Dermis microvascular lymphatic vessel endothelial cell (primary cell): ENCODE measurements at regions not wholly inside any gene's neighbourhood (a gene's known extent, or its start where the extent isn't known, plus 50 kb on each side); places are given as distances from the start of the nearest gene placed in this dataset.
A peak's percentile ranks its signal among the peaks of the same experiment; 100 is the strongest.
"Not testable (repeated sequence)": the region's sequence is repeated elsewhere in the genome, so short reads cannot be mapped to it uniquely, and the experiment has no call there.

Experiments used
- DNase-seq, 2 donors: peaks; one replicate each; pipeline versions ENCODE4 v3.0.0 to v3.0.0-alpha.2; 2010; ENCODE audit warnings: low read depth in 2 of 2

- not testable (repeated sequence) for DNase-seq
Observed at GRCh38 chr9:105022545-105022944, 94.6 kb upstream of the ABCA1 start.

- DNase-seq, result no peak
Observed at GRCh38 chr9:105023788-105024187, 95.8 kb upstream of the ABCA1 start.

- DNase-seq, result no peak
Observed at GRCh38 chr9:105024529-105024928, 96.6 kb upstream of the ABCA1 start.

GRCh38 chr9:105026451-105026850, 98.5 kb upstream of the ABCA1 start:
- DNase-seq, result no peak

- DNase-seq, result no peak
Observed at GRCh38 chr9:105027084-105027483, 99.1 kb upstream of the ABCA1 start.

GRCh38 chr9:105030285-105030684, 102.3 kb upstream of the ABCA1 start:
- no peak for DNase-seq

GRCh38 chr9:105037139-105037538, 109.2 kb upstream of the ABCA1 start:
- no peak for DNase-seq

GRCh38 chr9:105038051-105038450, 110.1 kb upstream of the ABCA1 start:
- no peak for DNase-seq

GRCh38 chr9:105039175-105039799, 111.3 kb upstream of the ABCA1 start:
- no peak for DNase-seq

GRCh38 chr9:105043370-105043936, 115.5 kb upstream of the ABCA1 start:
- no peak for DNase-seq

GRCh38 chr9:105044518-105044917, 116.6 kb upstream of the ABCA1 start:
- no peak for DNase-seq

GRCh38 chr9:105046907-105047741, 119.2 kb upstream of the ABCA1 start:
- no peak for DNase-seq

GRCh38 chr9:105047742-105048041, 119.7 kb upstream of the ABCA1 start:
- DNase-seq, result no peak

GRCh38 chr9:105048331-105048730, 120.4 kb upstream of the ABCA1 start:
- DNase-seq, result no peak

GRCh38 chr9:105050296-105050695, 122.3 kb upstream of the ABCA1 start:
- no peak for DNase-seq

- DNase-seq, result no peak
Observed at GRCh38 chr9:105051897-105052296, 123.9 kb upstream of the ABCA1 start.

- no peak for DNase-seq
Observed at GRCh38 chr9:105052346-105052745, 124.4 kb upstream of the ABCA1 start.

GRCh38 chr9:105053209-105053652, 125.3 kb upstream of the ABCA1 start:
- DNase-seq, result no peak

GRCh38 chr9:105054491-105054890, 126.5 kb upstream of the ABCA1 start:
- no peak for DNase-seq

GRCh38 chr9:105055917-105056316, 128.0 kb upstream of the ABCA1 start:
- peak in 1 of 2 donors; percentile 21 for DNase-seq

GRCh38 chr9:105057551-105057950, 129.6 kb upstream of the ABCA1 start:
- DNase-seq, result no peak

GRCh38 chr9:105059252-105059651, 131.3 kb upstream of the ABCA1 start:
- DNase-seq, result no peak
